ENCODE measurements at regions not wholly inside any gene's neighbourhood (a gene's known extent, or its start where the extent isn't known, plus 50 kb on each side); places are given as distances from the start of the nearest gene placed in this dataset.

- H3K27ac ChIP-seq, result no peak overlapping the region
- no peak for TF ChIP-seq ZFX (IDR thresholded peaks at IDR 0.05)
- TF ChIP-seq, protein P1, sequence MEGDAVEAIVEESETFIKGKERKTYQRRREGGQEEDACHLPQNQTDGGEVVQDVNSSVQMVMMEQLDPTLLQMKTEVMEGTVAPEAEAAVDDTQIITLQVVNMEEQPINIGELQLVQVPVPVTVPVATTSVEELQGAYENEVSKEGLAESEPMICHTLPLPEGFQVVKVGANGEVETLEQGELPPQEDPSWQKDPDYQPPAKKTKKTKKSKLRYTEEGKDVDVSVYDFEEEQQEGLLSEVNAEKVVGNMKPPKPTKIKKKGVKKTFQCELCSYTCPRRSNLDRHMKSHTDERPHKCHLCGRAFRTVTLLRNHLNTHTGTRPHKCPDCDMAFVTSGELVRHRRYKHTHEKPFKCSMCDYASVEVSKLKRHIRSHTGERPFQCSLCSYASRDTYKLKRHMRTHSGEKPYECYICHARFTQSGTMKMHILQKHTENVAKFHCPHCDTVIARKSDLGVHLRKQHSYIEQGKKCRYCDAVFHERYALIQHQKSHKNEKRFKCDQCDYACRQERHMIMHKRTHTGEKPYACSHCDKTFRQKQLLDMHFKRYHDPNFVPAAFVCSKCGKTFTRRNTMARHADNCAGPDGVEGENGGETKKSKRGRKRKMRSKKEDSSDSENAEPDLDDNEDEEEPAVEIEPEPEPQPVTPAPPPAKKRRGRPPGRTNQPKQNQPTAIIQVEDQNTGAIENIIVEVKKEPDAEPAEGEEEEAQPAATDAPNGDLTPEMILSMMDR (conservative IDR thresholded peaks at IDR 0.05), result no peak
Measured at GRCh38 chr9:95769909-95770433, 105.5 kb upstream of the ERCC6L2 start.

DNA sequence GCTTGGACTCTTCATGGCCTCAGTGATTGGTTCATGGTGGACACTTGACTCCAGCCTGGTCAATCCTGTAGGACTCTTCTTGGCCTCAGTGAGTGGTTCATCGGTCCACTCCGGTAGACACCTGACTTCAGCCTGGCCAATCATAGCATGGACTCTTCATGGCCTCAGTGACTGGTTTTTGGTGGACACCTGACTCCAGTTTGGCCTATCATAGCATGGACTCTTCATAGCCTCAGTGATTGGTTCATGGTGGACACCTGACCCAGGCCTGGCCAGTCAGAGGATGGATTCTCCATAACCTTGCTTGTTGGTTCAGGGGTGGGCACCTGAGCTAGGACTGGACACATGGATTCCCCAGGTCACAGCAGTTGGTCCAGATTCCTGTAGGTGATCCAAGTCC is 106.0 kb upstream of the ERCC6L2 start:
- H3K27ac ChIP-seq, result no peak overlapping the region
- TF ChIP-seq, protein P1 (conservative IDR thresholded peaks at IDR 0.05), result no peak
- no peak for TF ChIP-seq ZFX (IDR thresholded peaks at IDR 0.05)

DNA sequence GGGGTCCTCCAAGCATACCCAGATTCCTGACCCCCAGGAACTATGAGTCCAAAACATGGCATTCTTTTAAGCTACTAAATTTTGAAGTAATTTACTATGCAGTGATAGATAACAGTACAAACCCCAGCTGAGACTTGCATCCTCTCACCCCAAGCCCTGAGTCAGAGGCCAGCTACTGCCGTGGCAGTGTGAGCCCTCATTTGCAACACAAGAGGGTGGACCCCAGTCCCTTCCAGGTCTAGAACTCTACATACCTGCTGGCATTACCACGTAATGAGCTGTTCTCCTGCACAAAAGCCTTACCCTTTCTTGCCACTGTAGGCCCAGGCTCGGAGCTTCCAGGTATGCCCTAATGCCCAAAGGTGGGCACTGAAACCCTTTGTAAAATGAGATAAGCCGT is 108.6 kb upstream of the ERCC6L2 start:
- H3K27ac ChIP-seq, result no peak overlapping the region
- TF ChIP-seq, protein P1 (conservative IDR thresholded peaks at IDR 0.05), result no peak
- TF ChIP-seq ZFX (IDR thresholded peaks at IDR 0.05), result no peak

- no peak overlapping the region for H3K27ac ChIP-seq
- TF ChIP-seq ZFX (IDR thresholded peaks at IDR 0.05), result no peak
- TF ChIP-seq, protein P1 (conservative IDR thresholded peaks at IDR 0.05), result no peak
Measured at GRCh38 chr9:95764533-95765319, 110.8 kb upstream of the ERCC6L2 start.

- TF ChIP-seq ZFX (IDR thresholded peaks at IDR 0.05), result no peak
- TF ChIP-seq, protein P1 (conservative IDR thresholded peaks at IDR 0.05), result no peak
- no peak overlapping the region for H3K27ac ChIP-seq
Measured at GRCh38 chr9:95763983-95764382, 111.5 kb upstream of the ERCC6L2 start.

- no peak overlapping the region for H3K27ac ChIP-seq
- TF ChIP-seq ZFX (IDR thresholded peaks at IDR 0.05), result no peak
- TF ChIP-seq, protein P1 (conservative IDR thresholded peaks at IDR 0.05), result no peak
Measured at GRCh38 chr9:95763006-95763405, 112.5 kb upstream of the ERCC6L2 start.

DNA sequence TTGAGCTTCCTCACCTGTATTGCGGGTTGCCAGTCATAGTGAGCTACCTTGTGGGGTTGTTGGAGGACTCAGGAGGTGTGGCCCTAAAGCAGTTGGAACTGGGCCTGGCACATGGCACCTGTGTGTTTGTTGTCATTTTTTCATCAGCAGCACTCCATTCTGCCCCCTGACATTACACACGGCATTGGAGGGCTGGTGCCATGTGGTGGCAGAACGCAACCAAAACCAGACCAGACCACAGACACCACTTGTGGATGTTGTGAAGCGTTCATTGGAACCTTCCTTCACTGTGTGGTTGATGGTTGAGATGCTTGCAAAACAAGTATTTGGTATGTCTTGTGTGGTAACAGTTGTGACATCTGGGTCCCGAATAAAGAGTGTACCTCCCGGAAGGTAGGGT is 113.2 kb upstream of the ERCC6L2 start:
- no peak overlapping the region for H3K27ac ChIP-seq
- TF ChIP-seq, protein P1 (conservative IDR thresholded peaks at IDR 0.05), result no peak
- TF ChIP-seq ZFX (IDR thresholded peaks at IDR 0.05), result no peak

Data from C4-2B (cell line).